HG03521 (cell line): ENCODE measurements at regions not wholly inside any gene's neighbourhood (a gene's known extent, or its start where the extent isn't known, plus 50 kb on each side); places are given as distances from the start of the nearest gene placed in this dataset.

Experiments used
- ATAC-seq: cut with Tn5 transposase; IDR thresholded peaks from one replicate; pipeline ENCODE4 v1.9.1; 2021; ENCODE audit warnings: mild to moderate bottlenecking, moderate library complexity; ENCODE audit not compliant: unreplicated experiment

GRCh38 chr3:59547874-59548273 lies 498.0 kb upstream of the CFAP20DC start:
- no peak for ATAC-seq

DNA sequence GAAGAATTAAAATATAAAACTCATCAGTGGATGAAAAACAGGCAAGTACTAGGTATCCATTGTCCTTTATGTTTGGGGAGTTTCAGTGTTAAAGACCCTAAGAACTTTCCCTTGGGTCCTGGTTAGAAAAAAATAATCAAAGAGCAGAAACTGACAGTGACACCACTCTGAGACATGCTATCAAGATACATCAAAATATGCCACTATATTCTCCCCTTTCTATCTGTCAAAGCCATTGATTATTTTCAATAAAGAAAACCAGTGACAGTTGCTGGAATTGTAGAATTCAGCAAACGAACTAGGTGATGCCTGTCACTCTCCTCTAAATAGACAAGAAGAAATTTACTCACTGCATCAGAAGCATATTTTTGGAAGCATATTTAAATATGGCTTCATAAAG lies 496.7 kb upstream of the CFAP20DC start:
- ATAC-seq = no peak

DNA sequence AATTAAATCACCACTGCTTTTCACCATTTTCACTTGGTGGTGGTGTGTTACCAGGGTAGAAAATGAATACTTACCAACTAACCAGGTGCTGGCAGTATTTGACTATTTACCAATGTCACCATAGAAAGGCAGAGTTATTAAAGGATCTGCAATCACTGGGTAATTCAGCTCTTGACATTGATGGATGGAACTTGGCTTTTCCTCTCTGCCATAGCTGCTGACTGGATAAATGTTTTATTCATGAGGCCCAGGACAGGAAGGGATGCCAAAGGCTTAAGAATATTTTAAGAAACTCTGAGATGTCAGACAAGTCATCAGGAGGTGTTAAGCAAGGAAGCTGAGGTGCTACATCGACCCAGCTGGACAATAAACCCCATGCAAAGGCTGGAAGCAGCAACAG lies 495.5 kb upstream of the CFAP20DC start:
- ATAC-seq = no peak

- no peak for ATAC-seq
Observed at GRCh38 chr3:59542276-59542675, 492.5 kb upstream of the CFAP20DC start.

- peak; percentile 83 for ATAC-seq
Observed at GRCh38 chr3:59540696-59541095, 490.9 kb upstream of the CFAP20DC start.

- no peak for ATAC-seq
Observed at GRCh38 chr3:59540241-59540640, 490.4 kb upstream of the CFAP20DC start.

DNA sequence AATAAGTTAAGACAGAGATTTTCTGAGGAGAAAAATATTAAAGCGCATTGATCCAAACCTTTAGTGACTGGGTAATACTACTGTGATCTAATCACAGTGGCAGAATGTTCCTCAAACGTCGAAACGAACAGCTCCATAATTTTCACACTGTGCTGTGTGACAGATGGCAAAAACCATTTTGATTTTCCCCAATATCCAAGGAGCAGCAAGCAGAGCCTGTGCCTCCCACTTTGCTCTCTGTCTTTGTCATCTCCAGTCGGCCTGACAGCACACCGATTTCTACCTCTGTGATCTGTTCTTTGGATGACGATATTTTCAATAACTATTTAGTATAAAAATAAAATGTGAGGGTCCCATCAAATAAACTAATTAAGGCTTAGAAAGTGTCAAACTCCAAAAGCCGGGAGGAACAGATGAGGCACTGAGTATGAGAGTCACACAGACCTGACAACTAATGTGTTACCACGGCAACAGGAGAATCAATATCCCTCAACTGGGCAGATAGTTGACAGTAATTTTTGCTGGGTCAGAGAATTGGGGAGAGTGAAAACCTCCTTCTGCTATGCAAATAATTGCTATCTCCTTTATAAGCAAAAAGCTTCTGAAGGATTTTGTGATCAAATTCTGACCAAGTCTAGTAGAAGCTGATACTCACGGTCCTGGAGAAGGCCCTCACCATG lies 489.1 kb upstream of the CFAP20DC start:
- ATAC-seq = no peak

DNA sequence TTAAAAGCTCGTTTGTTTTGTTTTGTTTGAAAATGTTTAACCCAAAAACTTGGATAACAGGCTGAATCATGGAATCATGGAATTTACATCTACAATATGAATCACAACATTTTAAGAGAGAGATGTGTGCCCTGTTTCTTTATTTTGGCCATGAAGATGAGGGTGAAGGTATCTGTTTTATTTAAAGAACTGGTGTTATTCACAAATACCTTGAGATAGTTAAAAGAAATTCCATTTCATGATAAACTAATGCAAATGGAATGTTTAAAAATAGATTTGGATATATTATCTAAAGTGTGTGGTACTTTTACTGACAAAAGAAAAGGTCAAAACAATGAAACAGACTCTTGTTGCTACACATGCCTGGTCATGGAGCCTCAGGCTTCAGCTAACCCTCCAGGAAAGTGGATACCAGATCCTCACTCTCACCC lies 486.0 kb upstream of the CFAP20DC start:
- no peak for ATAC-seq

DNA sequence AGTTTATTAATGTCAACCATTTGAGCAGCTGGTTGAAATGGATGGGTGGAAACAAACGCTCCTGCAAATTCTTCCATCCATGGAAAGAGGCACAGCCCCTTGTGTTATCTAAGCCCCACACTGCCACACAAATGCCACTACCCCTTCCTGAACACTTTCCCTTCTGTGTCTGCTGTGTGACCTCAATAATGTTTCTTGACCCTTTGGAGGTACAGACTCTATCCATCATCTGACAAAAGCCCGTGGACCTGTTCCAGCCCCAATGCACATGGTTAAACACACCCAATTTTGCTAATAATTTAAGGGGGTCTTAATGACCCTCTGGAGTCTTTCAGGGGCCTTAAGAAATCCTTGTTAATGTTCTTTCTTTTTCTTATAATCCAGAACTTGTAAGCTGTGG lies 482.2 kb upstream of the CFAP20DC start:
- no peak for ATAC-seq

DNA sequence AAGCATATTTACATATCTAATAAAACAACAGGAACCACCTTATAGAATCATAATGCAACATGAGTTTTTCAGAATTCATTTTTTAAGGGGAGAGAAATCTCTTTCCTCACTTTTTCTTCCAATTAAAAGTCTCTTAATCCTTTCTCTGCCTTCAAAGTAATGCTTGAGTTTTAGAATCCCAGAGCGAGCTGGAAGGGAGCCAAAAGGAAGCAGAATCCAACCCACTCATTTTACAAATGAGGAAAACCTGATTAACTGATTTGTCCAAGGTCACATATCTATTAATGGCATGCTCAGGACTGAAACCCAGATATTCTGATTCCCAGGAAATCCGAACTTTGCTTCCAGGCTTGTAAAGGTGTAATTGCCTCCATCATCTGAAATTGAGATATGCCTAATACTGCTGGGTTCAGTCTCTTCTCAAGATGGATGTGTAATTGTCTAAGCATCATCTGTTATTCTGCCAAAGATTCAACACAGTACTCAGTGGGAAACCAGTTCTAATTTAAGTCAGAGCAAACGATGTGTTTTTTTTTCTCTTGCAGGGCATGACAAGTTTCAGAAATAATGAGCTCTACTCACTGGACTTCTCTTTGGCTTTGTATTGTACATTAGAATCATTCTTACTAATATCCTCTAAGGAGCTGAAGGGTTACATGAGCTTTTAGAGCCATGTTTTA lies 481.4 kb upstream of the CFAP20DC start:
- no peak for ATAC-seq

GRCh38 chr3:59528251-59528650 lies 478.4 kb upstream of the CFAP20DC start:
- no peak for ATAC-seq

GRCh38 chr3:59527493-59527892 lies 477.7 kb upstream of the CFAP20DC start:
- ATAC-seq = no peak

GRCh38 chr3:59526999-59527398 lies 477.2 kb upstream of the CFAP20DC start:
- no peak for ATAC-seq

- no peak for ATAC-seq
Observed at GRCh38 chr3:59522550-59522949, 472.7 kb upstream of the CFAP20DC start.

DNA sequence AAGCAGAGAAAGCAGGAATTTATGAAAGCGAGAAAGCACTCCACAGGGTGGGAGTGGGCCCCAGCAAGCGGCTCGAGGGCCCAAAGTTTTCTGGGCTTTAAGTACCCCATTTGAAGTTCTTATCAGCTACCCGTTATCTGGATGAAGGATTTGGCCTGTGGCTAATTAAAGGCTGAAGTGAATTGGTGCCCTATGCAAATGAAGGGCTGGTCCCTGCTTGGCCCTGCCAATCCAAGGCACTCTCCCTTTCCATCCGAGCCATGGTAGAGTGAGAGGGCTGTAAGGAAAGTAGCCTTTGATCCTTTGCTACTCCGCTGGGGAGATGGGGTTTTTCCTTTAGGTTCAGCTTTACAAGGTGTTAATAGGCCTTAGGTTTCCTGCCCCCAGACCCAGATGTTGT lies 469.3 kb upstream of the CFAP20DC start:
- no peak for ATAC-seq

- ATAC-seq = no peak
Observed at GRCh38 chr3:59518283-59519055, 468.6 kb upstream of the CFAP20DC start.

DNA sequence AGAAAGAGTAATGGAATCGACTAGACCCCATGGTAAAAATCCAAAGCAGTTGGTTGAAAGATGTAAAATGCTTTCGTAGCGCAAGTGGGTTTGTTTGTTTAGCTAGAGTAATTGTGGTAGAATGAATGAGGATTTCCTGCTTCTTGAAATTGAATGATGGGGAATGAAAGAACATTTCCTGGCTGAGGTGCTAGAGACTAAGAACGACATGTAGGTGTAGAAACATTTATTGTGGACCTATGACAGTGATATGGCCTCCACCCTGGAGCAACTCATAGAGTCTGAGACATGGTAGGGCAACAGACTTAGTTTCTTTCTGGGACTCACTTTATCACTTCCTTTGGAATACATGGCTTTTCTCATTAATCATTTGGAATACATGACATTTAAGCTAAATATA lies 467.6 kb upstream of the CFAP20DC start:
- ATAC-seq = no peak

GRCh38 chr3:59515966-59516365 lies 466.1 kb upstream of the CFAP20DC start:
- ATAC-seq = no peak

- no peak for ATAC-seq
Observed at GRCh38 chr3:59514865-59515482, 465.1 kb upstream of the CFAP20DC start.

GRCh38 chr3:59513570-59513969 lies 463.7 kb upstream of the CFAP20DC start:
- no peak for ATAC-seq

DNA sequence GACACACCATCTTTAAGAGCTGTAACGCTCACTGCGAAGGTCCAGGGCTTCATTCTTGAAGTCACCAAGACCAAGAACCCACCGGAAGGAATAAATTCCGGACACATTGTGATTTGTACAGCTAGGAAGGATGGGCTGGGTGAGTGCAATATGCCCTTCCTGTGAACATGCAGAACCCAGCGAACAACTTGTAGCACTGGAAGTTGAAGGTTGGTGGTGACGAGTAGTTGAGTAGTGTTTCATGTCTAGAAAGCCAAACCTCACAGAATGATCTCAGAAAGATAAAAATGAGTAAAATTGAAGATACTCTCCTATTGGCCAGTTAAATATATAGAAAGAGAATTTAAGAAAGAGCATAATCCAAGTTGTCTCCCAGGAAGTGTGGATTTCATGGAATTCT lies 462.2 kb upstream of the CFAP20DC start:
- ATAC-seq = no peak

- no peak for ATAC-seq
Observed at GRCh38 chr3:59510576-59510975, 460.8 kb upstream of the CFAP20DC start.
